ENCODE measurements at regions not wholly inside any gene's neighbourhood (a gene's known extent, or its start where the extent isn't known, plus 50 kb on each side); places are given as distances from the start of the nearest gene placed in this dataset.
A peak's percentile ranks its signal among the peaks of the same experiment; 100 is the strongest.

GRCh38 chr21:43272591-43272990, 103.8 kb downstream of the CRYAA start:
- ATAC-seq (ENCODE audit: low FRiP score in 2 of 2) (no peak), DNase-seq (no peak)
- TF ChIP-seq POLR2A (IDR thresholded peaks at IDR 0.05) (no peak), CTCF (IDR thresholded peaks at IDR 0.05) (no peak), EP300 (IDR thresholded peaks at IDR 0.05) (no peak), POLR2AphosphoS5 (IDR thresholded peaks at IDR 0.05) (no peak)
- H3K9me3 ChIP-seq, result no peaks in the 10 kb centered on the region
- no peak overlapping the region for H3K27ac ChIP-seq
- no peaks in the 10 kb centered on the region for H3K36me3 ChIP-seq
- H3K27me3 ChIP-seq, result no peaks in the 10 kb centered on the region
- no peak overlapping the region for H3K4me3 ChIP-seq
- WGBS, 2 donors, result 83 to 91% methylated on average over 7 to 8 of the region's 8 CpGs
- H3K4me1 ChIP-seq, result peaks cover 0 to 9% (median 3%) of the 10 kb centered on the region in 4 donors

DNA sequence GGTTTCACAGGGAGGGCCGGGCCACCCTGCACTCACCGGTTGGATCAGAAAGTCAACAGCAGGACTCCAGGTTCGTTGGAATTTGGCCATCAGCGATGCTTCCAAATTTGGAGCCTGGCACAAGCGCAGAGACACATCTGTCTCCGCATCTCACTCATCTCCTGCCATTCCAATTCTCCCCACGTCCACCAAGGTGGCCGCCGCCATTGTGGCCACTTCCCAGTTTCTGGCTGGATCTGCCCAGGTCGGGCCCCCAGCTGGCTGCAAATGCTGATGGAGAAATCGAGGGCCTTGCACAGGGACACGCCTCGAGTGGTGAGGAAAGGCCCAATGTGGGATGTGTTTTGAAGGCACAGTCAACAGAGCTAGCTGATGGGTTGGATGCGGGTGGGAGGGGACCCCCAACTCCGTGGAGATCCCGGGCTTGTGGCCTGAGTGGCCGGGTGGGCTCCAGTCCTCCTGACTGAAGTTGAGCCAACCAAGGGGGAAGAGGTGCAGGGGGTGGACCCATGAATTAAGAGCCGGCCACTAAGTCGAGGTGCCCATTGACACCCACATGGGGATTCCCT, 102.7 kb downstream of the CRYAA start:
- ATAC-seq (ENCODE audit: low FRiP score in 2 of 2), result no peak
- no peaks in the 10 kb centered on the region for H3K27me3 ChIP-seq

GRCh38 chr21:43270800-43271301, 102.0 kb downstream of the CRYAA start:
- Histone ChIP-seq H3K27ac (no peak overlapping the region), H3K4me3 (no peak overlapping the region), H3K27me3 (no peaks in the 10 kb centered on the region), H3K9me3 (no peaks in the 10 kb centered on the region), H3K4me1 (no peaks in the 10 kb centered on the region), H3K36me3 (no peaks in the 10 kb centered on the region)
- 77 to 89% methylated on average over 16 to 20 of the region's 20 CpGs for WGBS, 2 donors
- TF ChIP-seq POLR2A (IDR thresholded peaks at IDR 0.05) (no peak), CTCF (IDR thresholded peaks at IDR 0.05) (no peak), POLR2AphosphoS5 (IDR thresholded peaks at IDR 0.05) (no peak), EP300 (IDR thresholded peaks at IDR 0.05) (no peak)
- peak in 1 of 2 donors; percentile 60 for DNase-seq
- no peak for ATAC-seq (ENCODE audit: low FRiP score in 2 of 2)

More for the DNA sequence above, 102.7 kb downstream of the CRYAA start:
- DNase-seq, result peak in 1 of 2 donors; percentile 49
- 91% methylated on average over 17 to 19 of the region's 19 CpGs for WGBS, 2 donors
- H3K36me3 ChIP-seq, result no peaks in the 10 kb centered on the region
- TF ChIP-seq CTCF (IDR thresholded peaks at IDR 0.05) (no peak), POLR2AphosphoS5 (IDR thresholded peaks at IDR 0.05) (no peak), EP300 (IDR thresholded peaks at IDR 0.05) (no peak), POLR2A (IDR thresholded peaks at IDR 0.05) (no peak)
- H3K4me3 ChIP-seq, result no peak overlapping the region
- no peaks in the 10 kb centered on the region for H3K4me1 ChIP-seq
- no peaks in the 10 kb centered on the region for H3K9me3 ChIP-seq
- no peak overlapping the region for H3K27ac ChIP-seq

DNA sequence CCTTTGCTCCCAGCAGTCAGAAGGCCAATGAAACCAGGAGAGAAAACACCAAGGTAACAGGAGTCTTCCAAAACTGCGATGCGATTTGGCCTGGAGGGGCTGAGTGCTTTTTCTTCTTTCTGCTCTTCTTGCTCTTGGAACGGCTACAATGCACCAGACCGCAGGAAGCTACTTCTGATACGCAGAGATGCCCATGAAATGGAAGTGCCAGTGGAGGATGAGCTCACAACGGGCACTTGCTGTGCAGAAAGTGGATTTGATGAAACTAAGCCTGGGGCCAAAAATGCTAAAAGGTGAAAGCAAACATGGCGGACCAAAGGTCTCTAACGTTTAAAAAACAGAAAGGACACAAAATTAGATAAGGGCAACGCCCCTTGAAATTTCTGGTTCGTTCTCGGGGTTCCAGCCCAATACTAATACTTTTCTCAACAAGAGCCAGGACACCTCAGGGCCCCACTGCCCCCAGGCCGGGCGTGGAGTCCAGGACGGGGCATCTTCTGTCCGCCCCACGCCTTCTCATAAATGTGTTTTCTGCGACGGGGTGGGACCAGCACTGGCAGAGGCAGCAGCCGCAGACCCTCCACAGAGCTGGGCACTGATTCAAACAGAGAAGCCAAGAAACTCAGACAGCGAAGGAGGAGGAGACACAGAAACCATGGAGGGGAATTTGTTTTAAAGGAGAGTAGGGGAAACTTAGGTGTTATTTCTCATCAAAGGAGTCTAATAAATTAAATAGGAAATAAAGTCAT, 101.3 kb downstream of the CRYAA start:
- no peaks in the 10 kb centered on the region for H3K36me3 ChIP-seq
- H3K4me1 ChIP-seq, result no peaks in the 10 kb centered on the region
- ATAC-seq (ENCODE audit: low FRiP score in 2 of 2) (no peak), DNase-seq (peak in 1 of 2 donors; percentile 62)
- H3K27me3 ChIP-seq, result no peaks in the 10 kb centered on the region
- H3K27ac ChIP-seq, result no peak overlapping the region
- TF ChIP-seq EP300 (IDR thresholded peaks at IDR 0.05) (no peak), POLR2AphosphoS5 (IDR thresholded peaks at IDR 0.05) (no peak), CTCF (IDR thresholded peaks at IDR 0.05) (no peak), POLR2A (IDR thresholded peaks at IDR 0.05) (no peak)
- no peak overlapping the region for H3K4me3 ChIP-seq
- H3K9me3 ChIP-seq, result no peaks in the 10 kb centered on the region
- 85 to 90% methylated on average over 20 of the region's 20 CpGs for WGBS, 2 donors
